Esophagus mucosa (tissue), 1 donor: ENCODE measurements at regions not wholly inside any gene's neighbourhood (a gene's known extent, or its start where the extent isn't known, plus 50 kb on each side); places are given as distances from the start of the nearest gene placed in this dataset.

Source experiments
- ATAC-seq: fragments of 200-7000 bp; cut with Tn5 transposase; one replicate; pipeline ENCODE4 v1.9.1; 2020
- donor health status: DM: yes; HTN: yes; CAD: no.

GRCh38 chr16:20259541-20259940, 67.8 kb downstream of the GP2 start:
- no peak for ATAC-seq

- no peak for ATAC-seq
These were observed 70.1 kb downstream of the GP2 start for GRCh38 chr16:20257234-20257633.

GRCh38 chr16:20255002-20255401, 72.3 kb downstream of the GP2 start:
- no peak for ATAC-seq

GRCh38 chr16:20253825-20254224, 73.5 kb downstream of the GP2 start:
- no peak for ATAC-seq

- no peak for ATAC-seq
These were observed 78.1 kb downstream of the GP2 start for GRCh38 chr16:20249211-20249610.

GRCh38 chr16:20247076-20247475, 80.2 kb downstream of the GP2 start:
- ATAC-seq: no peak

- ATAC-seq: no peak
These were observed 83.5 kb downstream of the GP2 start for GRCh38 chr16:20243731-20244281.

GRCh38 chr16:20242568-20243255, 84.6 kb downstream of the GP2 start:
- no peak for ATAC-seq

GRCh38 chr16:20241321-20241720, 86.0 kb downstream of the GP2 start:
- ATAC-seq: no peak

GRCh38 chr16:20236579-20237289, 90.6 kb downstream of the GP2 start:
- no peak for ATAC-seq

- no peak for ATAC-seq
These were observed 102.0 kb downstream of the GP2 start for GRCh38 chr16:20225228-20225733.

- ATAC-seq: no peak
These were observed 106.1 kb downstream of the GP2 start for GRCh38 chr16:20221208-20221607.

GRCh38 chr16:20218093-20218492, 109.2 kb downstream of the GP2 start:
- no peak for ATAC-seq

- no peak for ATAC-seq
These were observed 110.6 kb downstream of the GP2 start for GRCh38 chr16:20216591-20217217.

GRCh38 chr16:20214401-20214800, 112.9 kb downstream of the GP2 start:
- ATAC-seq: no peak

- ATAC-seq: no peak
These were observed 124.0 kb downstream of the GP2 start for GRCh38 chr16:20203272-20203671.

GRCh38 chr16:20202747-20203146, 124.6 kb downstream of the GP2 start:
- no peak for ATAC-seq

GRCh38 chr16:20192801-20193200, 119.1 kb upstream of the GPR139 start:
- no peak for ATAC-seq

GRCh38 chr16:20191566-20191965, 117.9 kb upstream of the GPR139 start:
- no peak for ATAC-seq

- no peak for ATAC-seq
These were observed 108.3 kb upstream of the GPR139 start for GRCh38 chr16:20181949-20182348.

- ATAC-seq: no peak
These were observed 107.7 kb upstream of the GPR139 start for GRCh38 chr16:20181416-20181815.

GRCh38 chr16:20178297-20178696, 104.6 kb upstream of the GPR139 start:
- ATAC-seq: no peak

- ATAC-seq: no peak
These were observed 101.7 kb upstream of the GPR139 start for GRCh38 chr16:20175358-20175757.
